ENCODE measurements at regions not wholly inside any gene's neighbourhood (a gene's known extent, or its start where the extent isn't known, plus 50 kb on each side); places are given as distances from the start of the nearest gene placed in this dataset.

DNA sequence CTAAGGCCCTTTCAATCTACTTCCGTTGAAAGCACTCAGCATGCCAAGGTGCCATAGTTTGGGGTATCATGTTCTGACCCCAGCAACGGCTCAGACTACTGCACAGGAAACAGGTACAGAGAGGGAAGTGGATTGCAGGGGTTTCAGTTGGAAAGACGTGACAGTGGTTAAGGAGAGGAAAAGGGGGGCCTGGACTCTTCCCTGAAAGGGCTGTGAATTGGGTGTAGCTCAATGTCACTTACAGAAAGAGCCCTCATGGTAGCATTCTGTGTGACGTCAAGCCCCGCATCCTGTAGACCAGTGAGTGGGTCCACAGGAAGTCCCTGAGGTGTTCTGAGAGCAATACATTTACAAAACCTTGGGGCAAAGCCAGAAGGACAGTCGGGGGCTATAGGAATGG lies 121.5 kb upstream of the GYPC start:
- TF ChIP-seq EP300 (IDR thresholded peaks at IDR 0.05; ENCODE audit: borderline replicate concordance in 1 of 2, control insufficient read depth in 1 of 2, low read depth in 2 of 2, low read length in 2 of 2): no peak
- no peak for TF ChIP-seq POLR2AphosphoS5 (IDR thresholded peaks at IDR 0.05; ENCODE audit: low read length)
- no peak for TF ChIP-seq JUND (IDR thresholded peaks at IDR 0.05; ENCODE audit: low read depth, low read length)
- TF ChIP-seq TCF3 (IDR thresholded peaks at IDR 0.05; ENCODE audit: borderline replicate concordance, insufficient read depth, low read depth, low read length): no peak
- no peak for TF ChIP-seq IKZF2 (IDR thresholded peaks at IDR 0.05)
- TF ChIP-seq TAF1 (IDR thresholded peaks at IDR 0.05; ENCODE audit: borderline replicate concordance, low read depth, low read length): no peak
- no peak for TF ChIP-seq POLR2A (IDR thresholded peaks at IDR 0.05; ENCODE audit: low read depth, low read length)
- TF ChIP-seq, protein P1, sequence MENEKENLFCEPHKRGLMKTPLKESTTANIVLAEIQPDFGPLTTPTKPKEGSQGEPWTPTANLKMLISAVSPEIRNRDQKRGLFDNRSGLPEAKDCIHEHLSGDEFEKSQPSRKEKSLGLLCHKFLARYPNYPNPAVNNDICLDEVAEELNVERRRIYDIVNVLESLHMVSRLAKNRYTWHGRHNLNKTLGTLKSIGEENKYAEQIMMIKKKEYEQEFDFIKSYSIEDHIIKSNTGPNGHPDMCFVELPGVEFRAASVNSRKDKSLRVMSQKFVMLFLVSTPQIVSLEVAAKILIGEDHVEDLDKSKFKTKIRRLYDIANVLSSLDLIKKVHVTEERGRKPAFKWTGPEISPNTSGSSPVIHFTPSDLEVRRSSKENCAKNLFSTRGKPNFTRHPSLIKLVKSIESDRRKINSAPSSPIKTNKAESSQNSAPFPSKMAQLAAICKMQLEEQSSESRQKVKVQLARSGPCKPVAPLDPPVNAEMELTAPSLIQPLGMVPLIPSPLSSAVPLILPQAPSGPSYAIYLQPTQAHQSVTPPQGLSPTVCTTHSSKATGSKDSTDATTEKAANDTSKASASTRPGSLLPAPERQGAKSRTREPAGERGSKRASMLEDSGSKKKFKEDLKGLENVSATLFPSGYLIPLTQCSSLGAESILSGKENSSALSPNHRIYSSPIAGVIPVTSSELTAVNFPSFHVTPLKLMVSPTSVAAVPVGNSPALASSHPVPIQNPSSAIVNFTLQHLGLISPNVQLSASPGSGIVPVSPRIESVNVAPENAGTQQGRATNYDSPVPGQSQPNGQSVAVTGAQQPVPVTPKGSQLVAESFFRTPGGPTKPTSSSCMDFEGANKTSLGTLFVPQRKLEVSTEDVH (IDR thresholded peaks at IDR 0.05; ENCODE audit: low read depth, partially characterized antibody): no peak
- no peak for TF ChIP-seq HCFC1 (IDR thresholded peaks at IDR 0.05; ENCODE audit: low read length)
- TF ChIP-seq POU2F2 (IDR thresholded peaks at IDR 0.05; ENCODE audit: borderline replicate concordance, low read depth, low read length): no peak
- TF ChIP-seq GABPA (IDR thresholded peaks at IDR 0.05; ENCODE audit: low read depth): no peak

Measured in GM12878 (cell line).